HG03175 (cell line): ENCODE measurements at regions not wholly inside any gene's neighbourhood (a gene's known extent, or its start where the extent isn't known, plus 50 kb on each side); places are given as distances from the start of the nearest gene placed in this dataset.

Source experiments
- ATAC-seq: cut with Tn5 transposase; IDR thresholded peaks from one replicate; pipeline ENCODE4 v1.9.1; 2021; ENCODE audit warnings: mild to moderate bottlenecking, moderate library complexity; ENCODE audit not compliant: unreplicated experiment

DNA sequence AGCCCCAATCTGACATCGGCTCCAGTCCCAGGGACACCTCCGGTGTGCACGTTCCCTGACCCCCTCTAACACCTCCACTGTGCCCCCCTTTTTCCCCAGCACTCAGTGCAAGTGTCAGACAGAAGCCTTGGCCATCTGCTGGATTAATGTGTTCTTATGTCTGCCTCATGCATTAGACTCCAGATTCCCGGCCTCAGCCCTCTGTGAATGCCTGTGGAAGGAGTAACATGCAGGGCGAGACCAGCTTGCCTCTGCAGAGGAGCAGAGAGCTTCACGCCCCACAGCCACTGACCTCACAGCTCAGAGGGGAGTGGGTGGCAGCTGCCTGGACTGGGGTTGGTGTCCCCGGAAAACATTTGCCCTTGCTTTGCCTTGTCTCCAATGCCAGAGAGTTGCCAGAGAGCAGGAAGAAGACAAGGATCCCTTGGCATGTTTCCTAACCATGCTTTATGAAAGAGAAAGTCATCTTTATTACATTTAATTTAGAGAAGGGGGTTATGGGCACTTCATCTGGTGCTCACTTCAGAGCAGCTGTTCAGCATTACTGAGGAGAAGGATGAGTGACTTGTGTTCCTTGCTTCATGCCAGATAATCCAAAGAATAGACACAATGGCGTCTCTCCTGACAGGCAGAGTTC, 91.6 kb upstream of the CXCL12 start:
- no peak for ATAC-seq

DNA sequence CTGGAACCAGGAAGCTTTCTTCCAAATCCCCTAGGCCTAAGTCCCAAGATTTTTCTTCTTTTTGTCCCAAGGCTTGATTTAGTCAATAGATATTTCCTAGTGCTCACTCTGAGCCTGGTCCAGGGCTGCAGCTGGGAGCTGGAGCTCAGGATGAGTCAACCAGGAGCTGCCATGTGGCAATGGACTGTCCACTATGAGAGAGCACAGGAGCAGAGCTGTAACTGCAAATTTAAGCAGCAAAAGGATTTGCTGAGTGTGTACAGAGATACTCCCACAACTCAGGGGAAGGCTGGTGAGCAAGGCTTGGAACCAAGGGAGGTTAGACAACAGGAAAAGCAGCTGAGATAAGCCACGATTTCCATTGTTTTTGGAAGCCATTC, 92.1 kb upstream of the CXCL12 start:
- ATAC-seq, result no peak

GRCh38 chr10:44478040-44478439, 93.1 kb upstream of the CXCL12 start:
- no peak for ATAC-seq

DNA sequence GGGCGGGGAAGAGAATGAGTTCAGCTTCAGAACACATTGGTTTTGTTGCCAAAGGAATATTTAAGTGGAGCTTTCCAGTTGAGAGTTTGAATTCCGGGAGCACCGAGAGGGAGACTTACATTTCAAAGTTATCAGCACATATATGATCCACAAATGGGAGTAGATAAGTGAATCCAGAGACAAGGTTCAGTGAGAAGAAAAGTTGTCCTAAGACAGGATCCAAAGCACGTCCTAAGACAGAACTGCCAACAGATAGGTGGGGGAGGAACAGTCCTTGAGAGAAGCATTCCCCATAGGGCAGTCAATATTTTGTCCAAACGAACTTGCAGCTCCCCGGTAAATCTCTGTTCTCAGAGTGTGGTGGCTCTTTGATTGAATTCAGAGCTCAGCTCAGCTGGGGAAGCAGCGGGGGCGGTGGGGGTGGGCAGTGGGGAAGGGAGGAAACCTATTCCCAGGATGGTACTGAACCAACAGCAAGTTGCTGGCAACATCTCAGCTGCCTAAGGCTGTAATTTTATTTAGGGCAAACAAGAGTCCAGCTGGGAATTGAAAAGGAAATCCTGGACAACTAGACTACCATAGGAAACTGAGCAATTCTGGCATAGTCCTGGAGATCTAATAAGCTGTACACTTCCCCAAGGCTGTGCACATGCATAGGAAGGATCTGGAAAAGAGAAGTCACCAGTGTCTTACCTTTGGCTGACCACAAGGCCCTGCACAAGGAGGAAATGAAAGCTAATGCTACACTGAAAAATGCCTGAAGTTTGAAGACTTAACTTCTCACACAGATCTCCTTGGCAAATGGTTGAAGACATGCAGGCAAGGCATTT, 94.2 kb upstream of the CXCL12 start:
- no peak for ATAC-seq

GRCh38 chr10:44492678-44493077, 107.8 kb upstream of the CXCL12 start:
- no peak for ATAC-seq

- ATAC-seq, result no peak
Measured at GRCh38 chr10:44498222-44498621, 113.3 kb upstream of the CXCL12 start.

GRCh38 chr10:44500451-44500850, 115.6 kb upstream of the CXCL12 start:
- ATAC-seq, result no peak

GRCh38 chr10:44506386-44506785, 121.5 kb upstream of the CXCL12 start:
- ATAC-seq, result no peak

DNA sequence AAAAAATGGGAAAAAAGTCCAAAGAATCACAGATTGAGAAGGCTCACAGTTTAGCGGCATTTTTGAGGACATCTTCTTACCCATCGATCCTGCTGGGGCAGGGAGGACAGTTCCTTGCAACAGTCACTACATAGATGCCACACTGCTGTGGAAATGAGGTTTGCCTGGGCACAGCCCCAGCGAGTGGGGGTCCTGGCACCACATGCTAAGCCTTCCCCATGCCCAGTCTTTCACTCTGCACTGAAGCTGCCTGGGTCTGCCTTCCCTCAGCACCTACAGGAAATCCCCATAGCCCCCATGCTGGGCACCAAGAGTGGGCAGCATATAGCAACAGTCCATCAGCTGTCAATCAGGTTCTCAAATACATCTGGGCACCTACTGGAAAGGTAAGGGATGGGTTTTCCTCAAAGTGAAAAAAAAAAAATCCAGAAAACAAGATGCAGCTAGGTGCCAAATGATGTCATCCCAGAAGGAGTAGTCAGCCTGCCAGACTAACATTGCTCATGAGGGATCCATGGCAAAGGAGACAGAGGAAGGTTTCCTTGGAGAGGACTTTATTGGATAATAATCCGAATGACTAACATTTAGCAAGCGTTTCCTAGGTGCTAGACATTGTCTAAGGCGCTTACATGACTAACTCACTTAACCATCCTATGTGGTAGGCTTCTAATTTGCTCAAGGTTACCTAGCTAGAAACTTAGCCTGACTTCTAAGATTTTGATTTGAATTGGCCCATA, 125.7 kb upstream of the CXCL12 start:
- ATAC-seq, result no peak

DNA sequence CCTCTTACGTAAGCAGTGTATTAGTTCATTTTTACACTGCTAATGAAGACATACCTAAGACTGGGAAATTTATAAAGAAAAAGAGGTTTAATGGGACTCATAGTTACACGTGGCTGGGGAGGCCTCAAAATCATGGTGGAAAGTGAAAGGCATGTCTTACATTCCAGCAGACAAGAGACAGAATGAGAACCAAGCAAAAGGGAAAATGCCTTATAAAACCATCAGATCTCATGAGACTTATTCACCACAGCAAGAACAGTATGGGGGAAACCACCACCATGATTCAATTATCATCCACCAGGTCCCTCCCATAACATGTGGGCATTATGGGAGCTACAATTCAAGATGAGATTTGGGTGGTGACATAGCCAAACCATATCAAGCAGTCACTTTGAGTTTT, 126.3 kb upstream of the CXCL12 start:
- no peak for ATAC-seq

GRCh38 chr10:44511601-44512000, 126.7 kb upstream of the CXCL12 start:
- no peak for ATAC-seq

- ATAC-seq, result no peak
Measured at GRCh38 chr10:44512431-44513022, 127.6 kb upstream of the CXCL12 start.

DNA sequence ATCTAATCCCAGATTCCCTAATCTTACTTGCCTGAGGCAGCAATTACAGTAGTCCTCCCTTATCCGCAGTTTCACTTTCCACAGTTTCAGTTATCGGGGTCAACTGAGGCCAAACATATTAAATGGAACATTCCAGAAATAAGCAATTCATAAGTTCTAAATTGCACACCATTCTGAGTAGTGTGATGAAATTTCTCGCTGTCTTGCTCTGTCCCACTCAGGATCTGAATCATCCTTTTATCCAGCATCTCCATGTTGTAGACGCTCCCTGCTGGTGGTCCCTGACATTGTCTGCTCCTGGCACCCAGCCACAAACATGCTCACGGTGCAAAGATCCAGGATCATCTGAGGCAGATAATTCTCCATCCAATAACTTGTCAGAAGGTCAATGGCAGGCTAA, 128.7 kb upstream of the CXCL12 start:
- no peak for ATAC-seq

GRCh38 chr10:44516891-44517290, 132.0 kb upstream of the CXCL12 start:
- no peak for ATAC-seq

- no peak for ATAC-seq
Measured at GRCh38 chr10:44517635-44518034, 132.7 kb upstream of the CXCL12 start.

DNA sequence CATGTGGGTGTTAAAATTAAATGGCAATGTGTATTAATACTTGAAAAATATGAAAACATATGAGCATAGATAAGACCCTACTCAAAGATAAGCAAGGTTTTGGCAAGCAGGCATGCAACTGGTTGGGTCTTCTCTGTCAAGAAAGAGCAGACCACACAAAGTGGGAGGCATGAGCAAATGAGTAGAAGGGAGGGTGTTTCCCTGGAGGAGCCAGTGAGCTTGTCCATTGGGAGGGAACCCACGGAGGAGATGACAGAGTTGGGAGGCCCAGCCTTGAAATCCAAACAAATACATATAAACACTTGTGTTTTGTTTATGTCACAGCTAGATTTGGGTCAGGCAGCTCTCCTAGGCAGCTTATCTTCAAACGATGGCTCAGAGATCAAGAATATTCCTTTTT, 134.5 kb upstream of the CXCL12 start:
- no peak for ATAC-seq

DNA sequence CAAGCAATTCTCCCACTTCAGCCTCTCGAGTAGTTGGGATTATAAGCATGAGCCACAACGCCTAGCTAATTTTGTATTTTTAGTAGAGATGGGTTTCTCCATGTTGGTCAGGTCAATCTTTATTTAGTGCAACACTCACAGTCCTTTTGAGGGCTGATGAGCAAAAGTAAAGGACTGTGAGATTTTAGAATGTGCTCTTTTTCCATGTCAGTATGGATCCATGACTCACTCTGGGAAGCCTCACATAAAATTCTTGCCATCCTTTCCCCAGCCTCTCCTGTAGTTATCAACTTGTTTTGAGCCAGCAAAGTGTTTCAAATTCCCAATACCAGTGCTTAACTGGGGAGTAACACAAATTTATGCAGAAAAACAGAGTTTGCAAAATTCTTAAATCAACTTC, 135.8 kb upstream of the CXCL12 start:
- ATAC-seq, result no peak

DNA sequence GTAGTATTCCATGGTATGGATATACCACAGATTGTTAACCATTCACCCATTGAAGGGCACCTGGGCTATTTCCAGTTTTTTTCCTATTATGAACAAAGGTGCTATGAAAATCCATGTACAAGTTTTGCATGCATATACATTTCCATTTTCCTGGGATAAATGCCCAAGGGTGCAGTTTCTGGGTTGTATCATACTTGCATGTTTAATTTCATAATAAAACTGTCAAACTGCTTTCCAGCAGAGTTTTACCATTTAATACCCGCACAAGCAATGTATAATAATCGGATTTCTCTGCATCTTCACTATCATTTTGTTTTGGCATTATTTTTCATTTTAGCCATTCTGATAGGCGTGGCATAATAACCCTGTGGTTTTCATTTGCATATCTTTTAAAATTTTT, 154.3 kb upstream of the CXCL12 start:
- no peak for ATAC-seq

DNA sequence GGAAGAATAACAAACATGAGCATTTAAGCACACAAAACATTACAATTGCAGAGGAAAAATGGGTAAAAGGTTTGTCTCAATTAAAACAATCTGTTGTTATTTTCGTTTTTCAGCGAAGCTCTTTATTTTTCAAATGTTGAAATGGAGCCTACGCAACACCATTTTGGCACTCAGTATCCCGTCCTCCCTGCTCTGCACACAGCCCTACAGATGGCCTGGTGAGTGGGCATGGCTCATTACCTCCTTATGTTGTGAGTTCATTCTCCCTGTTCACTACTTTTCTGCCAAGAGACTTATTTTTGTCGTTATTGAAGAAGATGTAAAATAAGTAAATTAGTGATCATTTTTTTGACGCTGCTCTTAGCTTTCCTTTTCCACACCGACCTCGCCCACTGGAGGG, 167.8 kb upstream of the CXCL12 start:
- ATAC-seq, result no peak

DNA sequence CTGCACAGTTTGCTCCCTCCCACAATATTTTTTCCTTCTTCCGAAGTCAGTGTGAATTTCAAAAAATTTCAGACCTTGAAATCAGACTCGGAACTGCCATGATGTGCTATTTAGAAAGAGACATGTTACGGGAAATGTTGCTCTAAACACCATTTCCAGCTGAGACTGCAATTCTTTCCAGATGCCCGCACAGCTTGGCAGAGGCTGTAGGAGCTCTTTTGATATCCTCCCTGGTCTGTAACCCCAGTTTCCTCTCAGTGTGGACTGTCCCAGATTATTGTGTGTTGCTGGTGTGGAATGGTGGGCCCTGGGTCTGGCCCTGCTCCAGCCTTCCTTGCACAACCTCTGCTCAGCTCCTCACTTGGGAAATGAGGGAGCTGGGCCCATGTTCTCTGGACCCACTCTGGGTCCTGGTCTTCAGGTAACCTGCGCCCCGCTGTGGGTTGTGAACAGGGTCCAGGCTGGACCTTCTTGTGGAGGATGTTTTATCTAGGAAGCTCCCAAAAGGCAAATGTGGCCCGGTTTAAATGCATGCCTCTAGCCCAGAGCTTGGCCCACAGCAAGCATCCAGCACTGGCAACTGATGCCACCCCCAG, 172.8 kb upstream of the CXCL12 start:
- ATAC-seq, result no peak

DNA sequence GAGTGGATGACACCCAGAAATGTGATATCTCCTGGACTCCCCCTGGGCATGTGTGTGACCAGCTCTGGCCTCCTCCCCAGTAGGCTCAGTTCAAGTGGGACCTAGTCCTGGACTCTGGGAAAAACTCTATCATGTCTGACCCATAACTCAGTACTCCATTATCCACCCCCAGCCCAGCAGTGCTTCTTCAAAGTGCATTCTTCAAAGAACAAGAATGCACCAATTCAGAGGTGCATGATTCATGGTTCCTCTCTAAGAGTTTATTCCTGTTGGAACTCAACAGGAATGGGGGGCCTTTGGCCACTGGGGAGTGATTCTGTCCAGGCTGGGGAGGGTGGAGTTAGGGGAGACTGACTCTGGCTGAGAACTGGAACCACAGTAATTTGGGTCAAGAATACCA, 173.6 kb upstream of the CXCL12 start:
- no peak for ATAC-seq
